NCI-H1105 (cell line): ENCODE measurements at regions not wholly inside any gene's neighbourhood (a gene's known extent, or its start where the extent isn't known, plus 50 kb on each side); places are given as distances from the start of the nearest gene placed in this dataset.

ENCODE experiments used
- DNase-seq: peaks from one replicate; lab custom pipeline; 2025; lab: John Stamatoyannopoulos, UW

GRCh38 chr7:132072873-132073272 lies 503.4 kb downstream of the PLXNA4 start:
- no peak for DNase-seq

DNA sequence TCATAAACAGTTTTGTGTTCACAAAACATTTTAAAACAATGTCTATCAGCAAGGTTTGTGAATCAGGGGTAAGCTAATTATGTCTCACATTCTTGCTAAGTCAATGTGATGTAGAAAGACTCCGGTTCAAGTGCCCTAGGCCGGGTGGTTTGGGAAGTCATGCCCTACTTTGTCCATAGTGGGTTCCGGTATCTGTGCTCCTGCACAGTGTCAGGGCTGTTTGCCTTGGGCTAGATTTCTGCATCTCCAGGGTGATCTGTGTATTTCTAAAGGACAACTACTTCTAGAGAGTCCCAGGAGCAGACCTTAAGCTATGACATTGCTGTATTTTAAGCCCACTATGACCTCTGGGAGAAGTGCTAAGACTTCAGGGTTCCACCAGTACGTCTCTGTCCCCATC lies 504.1 kb downstream of the PLXNA4 start:
- DNase-seq, result no peak

DNA sequence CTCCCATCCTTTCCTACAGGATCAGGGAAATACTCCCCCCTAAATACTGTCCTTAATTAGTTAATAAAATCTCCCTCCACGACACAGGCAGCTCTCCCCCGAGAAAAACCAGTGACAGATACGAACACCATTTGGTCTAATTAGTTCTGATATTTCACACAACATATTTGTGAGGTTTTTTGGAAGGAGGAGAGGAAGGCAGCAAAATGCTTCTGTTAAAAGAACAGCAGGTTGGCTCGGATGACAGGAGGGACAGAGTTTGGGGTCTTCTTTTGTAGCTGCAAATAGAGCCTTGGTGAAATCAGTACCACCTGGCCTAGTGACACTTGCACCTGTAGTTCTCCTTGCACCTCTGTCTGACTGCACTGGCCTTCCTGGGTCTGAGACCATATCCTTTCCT lies 507.0 kb downstream of the PLXNA4 start:
- DNase-seq, result no peak

GRCh38 chr7:132066761-132067171 lies 509.5 kb downstream of the PLXNA4 start:
- no peak for DNase-seq

- DNase-seq, result no peak
Observed at GRCh38 chr7:132065989-132066603, 509.7 kb upstream of the PODXL start.

DNA sequence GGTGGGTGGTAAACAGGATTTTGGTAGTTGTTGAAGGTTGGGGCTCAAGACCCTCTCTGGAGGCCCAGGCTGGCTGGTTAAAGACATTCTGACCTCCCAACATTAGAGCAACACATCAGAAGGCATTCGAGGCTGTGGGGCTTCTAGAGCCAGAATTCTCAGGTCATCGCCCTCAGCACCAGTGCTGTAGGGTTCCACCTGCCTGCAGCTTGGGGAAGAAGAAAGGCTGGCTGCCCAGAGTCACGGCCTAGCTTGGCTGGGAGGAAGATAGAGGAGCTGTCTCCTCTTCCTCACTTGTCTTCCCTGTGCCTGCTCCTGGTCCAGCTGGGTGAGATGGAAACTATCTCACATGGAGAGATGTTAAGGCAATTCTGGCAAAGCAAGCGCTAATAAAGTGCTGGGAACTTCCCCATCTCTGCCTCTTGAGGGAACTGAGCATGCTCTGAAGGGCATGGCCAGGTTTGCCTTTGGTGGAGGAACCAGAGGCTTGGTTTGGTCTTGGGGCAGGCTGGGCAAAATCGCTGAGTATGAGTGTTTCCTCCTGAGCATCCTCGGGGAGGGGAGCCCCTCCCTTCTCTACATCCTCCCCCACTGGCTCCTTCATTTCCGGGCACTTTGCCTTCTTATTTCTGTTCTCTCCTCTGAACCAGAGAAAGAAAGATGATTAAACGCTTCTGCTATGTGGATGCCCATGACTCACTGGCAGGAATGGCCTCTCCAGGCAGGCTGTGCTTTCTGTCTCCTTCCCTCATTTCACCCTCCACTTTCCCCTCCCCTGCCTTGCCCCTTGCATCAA lies 509.0 kb upstream of the PODXL start:
- DNase-seq, result no peak

DNA sequence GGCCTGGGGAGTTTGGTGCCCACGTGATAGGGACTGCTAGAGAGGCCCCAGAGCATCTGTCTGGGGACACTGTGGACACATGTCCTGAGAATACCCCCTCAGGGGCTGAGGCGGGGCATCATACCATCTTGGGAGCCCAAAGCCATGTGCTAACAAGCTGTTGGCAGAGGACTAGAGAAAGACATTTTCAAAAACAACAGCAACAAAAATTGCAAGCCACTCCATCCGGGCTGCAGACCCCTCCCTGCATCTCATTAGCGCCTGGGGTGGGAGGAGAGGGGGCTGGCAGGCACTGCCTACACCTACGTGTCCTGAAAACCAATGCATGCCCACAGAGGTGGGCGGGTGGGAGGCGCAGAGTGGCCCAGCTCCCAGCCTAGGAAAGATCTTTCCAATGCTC lies 507.4 kb upstream of the PODXL start:
- DNase-seq, result no peak

DNA sequence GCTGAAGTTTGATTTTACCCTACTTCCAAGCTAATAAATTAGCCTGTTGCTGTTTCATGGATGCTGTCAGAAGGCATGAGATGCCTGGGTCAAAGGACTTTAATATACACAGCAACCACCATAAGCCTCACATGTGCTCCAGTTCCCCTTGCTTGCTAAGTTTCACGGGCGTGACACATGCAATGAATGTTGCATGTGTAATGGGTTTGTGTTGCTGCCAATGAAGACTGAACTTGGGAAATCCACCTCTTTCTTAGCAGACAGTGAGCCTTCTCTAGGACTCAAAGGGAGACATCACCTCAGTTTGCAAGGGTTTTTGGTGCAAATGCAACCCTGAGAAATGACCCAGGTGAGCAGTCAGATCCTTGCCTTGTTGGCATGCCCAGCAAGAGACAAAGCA lies 505.5 kb upstream of the PODXL start:
- no peak for DNase-seq

DNA sequence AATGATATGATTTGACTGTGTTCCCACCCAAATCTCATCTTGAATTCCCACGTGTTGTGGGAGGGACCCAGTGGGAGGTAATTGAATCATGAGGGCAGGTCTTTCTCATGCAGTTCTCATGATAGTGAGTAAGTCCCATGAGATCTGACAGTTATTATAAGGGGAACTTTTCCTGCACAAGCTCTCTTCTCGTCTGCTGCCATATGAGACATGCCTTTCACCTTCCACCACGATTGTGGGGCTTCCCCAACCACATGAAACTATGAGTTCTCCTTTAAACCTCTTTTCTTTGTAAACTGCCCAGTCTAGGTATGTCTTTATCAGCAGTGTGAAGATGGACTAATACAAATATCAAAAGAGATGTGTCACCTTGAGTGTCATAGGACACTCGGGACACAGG lies 502.7 kb upstream of the PODXL start:
- no peak for DNase-seq

- no peak for DNase-seq
Observed at GRCh38 chr7:132055336-132056120, 499.1 kb upstream of the PODXL start.

GRCh38 chr7:132053871-132054270 lies 497.4 kb upstream of the PODXL start:
- no peak for DNase-seq

DNA sequence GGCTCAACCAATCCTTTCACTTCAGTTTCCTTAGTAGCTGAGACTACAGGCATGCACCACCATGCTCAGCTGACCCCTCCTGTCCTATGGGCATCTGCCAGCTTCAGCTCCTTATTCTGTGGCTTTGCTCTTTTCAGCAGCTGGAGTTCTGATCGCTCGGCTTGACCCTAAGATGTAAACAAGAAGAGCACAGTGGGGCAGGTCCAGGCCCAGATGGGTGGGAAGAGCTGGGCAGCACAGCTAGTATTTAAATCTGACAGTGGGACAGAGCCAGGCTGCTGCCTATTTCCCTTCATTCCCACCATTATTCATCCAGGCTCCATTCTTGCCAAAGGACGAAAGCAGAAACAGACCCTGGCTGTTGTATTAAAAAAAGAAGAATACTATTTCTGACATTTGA lies 494.9 kb upstream of the PODXL start:
- DNase-seq, result no peak

- no peak for DNase-seq
Observed at GRCh38 chr7:132049462-132050304, 493.3 kb upstream of the PODXL start.

GRCh38 chr7:132045481-132045980 lies 489.1 kb upstream of the PODXL start:
- no peak for DNase-seq

DNA sequence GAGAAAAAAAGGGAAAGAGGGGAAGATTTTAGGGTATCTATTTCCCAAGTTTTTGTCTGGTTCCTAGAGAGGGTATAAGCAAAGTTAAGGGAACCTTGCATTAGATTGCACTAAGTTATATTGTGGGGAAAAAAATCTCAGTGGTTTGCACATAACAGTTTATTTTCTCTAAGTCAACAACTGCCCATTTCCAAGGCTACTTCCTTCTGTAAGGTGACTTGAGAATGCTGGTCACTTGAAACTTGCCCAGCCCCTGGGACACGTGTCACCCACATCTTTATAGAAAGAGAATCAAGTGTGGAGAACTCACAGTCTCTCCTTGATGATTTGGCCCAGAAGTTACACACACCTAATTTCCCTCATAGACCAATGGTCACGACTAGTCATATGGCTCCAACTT lies 488.6 kb upstream of the PODXL start:
- no peak for DNase-seq

DNA sequence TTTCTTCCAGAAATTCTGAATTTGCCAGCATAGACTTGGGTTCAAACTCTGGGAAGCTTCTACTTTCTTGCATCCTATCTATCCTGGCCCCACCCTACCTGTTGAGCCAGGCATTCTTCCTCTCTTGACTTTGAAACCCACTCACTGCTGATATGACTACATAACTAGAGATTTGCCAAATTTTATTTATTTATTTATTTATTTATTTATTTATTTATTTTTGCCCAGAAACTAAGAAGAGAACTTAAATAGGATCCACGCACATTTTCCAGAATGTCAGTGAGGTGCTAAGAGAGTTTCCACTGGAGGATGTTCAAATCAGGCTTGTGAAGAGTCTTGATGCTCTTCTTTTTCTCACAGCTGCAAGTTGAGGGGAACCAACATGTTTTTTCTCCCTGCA lies 487.8 kb upstream of the PODXL start:
- no peak for DNase-seq

- DNase-seq, result no peak
Observed at GRCh38 chr7:132041108-132041507, 484.7 kb upstream of the PODXL start.

- no peak for DNase-seq
Observed at GRCh38 chr7:132035517-132036362, 479.3 kb upstream of the PODXL start.

DNA sequence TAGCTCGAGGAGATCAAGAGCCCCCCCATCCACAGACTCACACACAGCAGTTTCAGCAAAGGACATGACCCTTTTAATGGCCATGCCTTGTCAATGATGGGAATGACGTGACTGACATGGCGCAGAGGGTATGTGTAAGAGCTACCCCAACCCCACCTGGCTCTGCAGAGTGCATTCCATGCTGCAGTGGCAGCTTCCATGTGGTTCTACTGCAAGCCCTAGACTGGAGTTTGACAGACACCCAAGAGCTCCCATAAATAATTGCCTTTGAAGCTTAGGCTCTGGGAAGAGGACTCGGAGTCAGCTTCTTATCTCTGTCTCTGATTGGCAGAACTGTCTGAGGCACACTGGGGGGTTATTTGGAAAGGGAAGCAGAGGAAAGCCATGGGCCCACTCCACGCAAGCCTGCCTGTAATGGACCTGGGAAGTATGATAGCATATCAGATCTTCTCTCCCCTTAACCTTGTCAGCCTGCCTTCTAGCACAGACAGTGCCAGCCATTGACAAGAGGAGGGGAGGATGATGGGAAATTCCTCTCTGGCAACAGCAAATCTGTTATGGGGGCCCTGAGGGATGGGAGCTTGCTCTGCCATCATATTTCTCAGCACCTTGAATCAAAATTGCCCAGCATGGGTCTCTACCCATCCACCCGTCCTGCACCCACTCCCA lies 478.5 kb upstream of the PODXL start:
- no peak for DNase-seq

DNA sequence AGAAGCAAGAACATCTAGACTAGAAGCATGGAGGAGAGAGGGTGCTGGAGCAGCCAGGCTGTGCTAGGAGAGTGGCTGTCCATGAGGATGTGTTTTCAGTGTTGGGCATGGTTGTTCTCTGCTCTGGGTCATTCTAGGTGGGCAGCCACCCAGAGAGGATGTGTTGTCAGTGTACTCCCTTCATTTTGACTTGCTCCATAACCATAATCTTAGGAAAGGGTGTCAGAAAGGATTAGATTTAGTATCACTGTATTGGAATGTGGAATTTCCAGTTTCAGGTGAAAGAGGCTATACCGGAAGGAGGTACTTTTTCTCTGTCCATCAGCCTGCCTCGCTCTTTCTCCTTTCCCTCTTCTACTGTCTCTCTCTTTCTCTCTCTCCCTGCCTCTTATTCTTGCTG lies 474.5 kb upstream of the PODXL start:
- DNase-seq, result no peak
